ENCODE measurements at regions not wholly inside any gene's neighbourhood (a gene's known extent, or its start where the extent isn't known, plus 50 kb on each side); places are given as distances from the start of the nearest gene placed in this dataset.

DNA sequence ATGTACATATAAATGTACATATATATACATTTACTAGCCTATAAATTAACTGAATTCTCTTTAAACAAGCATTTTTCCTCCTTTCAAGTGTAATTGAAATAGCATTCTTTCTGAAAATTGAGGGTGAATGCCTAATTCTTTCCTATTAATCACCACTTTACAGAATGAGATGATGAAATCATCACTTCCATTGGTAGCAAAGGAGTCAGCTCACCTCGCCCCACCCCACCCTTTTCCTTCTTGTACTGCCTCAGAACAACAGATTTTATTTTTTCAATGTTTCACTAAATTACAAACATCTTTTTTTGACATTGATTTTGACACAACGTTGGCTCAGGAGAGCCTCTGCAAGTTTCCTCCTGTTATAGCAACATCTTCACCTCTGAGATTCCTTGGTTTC, 181.9 kb upstream of the CDH7 start:
- intact Hi-C loops (cut with DNase I, micrococcal nuclease): no loop called here
- DNase-seq (no peak), ATAC-seq (no peak)

DNA sequence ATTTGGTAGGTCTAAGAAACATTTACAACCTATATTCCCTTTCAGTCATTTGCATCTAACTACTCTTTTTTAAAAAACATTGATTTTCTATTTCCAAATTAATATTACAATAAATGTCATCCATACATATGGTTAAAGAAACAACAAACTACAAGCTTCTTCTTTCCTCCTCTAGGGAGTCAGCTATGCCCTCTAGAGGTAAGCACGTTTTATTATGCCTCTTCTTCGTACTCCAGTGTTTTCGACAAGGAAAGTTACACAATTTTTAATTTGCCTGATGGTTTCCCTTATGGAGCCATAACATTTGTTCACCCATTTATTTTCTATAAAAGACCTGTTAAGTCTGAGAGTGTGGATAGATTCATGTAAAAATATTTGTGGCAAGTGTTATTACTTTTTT, 183.4 kb upstream of the CDH7 start:
- no peak for ATAC-seq
- intact Hi-C loops (cut with DNase I, micrococcal nuclease): no loop called here
- no peak for DNase-seq

DNA sequence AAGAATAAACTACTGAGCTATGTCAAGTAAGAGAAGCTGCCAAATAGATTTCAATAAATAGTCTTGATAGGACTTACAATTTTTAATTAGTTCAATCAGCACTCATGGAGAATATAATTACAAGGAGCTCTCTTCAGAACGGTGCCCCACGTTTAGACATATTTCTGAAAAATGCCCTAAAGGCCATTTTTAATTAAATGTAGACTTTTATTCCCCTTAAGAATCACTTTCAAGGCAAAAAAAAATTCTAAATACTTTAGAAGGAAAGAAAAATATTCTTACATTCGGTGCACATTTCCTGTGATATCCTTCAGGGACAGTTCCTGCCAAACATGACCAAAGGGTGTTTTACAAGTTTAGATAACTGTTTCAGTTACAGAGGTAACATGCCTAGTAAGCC, 202.5 kb upstream of the CDH7 start:
- intact Hi-C loops (cut with DNase I, micrococcal nuclease): no loop called here
- DNase-seq: no peak
- no peak for ATAC-seq

DNA sequence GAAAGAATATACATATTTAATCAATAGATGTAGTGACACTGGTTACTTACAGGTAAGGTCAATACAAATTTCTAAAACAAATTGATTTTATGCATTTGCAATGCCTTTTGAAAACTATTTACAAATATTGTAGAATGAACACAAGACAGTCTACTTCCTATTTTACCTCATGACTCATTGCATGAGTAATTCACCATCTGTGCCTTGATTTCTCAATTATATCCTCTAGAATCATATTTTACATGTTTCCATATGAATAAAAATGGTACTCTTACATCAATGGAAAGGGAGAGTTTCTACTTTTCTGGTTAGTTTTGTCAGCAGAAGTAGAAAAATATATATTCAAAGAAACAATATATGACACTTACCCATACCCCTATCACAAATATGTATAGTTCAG, 203.8 kb upstream of the CDH7 start:
- intact Hi-C loops (cut with DNase I, micrococcal nuclease): no loop called here
- DNase-seq (no peak), ATAC-seq (no peak)

DNA sequence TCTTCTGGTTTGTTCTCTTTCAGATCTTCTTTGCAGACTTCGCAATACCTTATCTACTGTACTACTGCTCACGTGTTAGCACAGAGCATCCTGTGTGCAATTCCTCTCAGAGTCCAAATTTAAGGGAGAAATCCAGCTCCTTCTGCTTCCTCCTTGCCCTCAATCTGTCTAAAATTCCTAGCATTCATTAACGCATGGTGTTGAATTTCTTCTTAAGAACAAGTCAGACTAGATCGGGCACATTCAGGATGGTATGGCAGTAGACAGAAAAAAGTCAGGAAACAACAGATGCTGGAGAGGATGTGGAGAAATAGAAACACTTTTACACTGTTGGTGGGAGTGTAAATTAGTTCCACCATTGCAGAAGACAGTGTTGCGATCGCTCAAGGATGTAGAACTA, 206.1 kb upstream of the CDH7 start:
- intact Hi-C loops (cut with DNase I, micrococcal nuclease): no loop called here
- DNase-seq (no peak), ATAC-seq (no peak)

DNA sequence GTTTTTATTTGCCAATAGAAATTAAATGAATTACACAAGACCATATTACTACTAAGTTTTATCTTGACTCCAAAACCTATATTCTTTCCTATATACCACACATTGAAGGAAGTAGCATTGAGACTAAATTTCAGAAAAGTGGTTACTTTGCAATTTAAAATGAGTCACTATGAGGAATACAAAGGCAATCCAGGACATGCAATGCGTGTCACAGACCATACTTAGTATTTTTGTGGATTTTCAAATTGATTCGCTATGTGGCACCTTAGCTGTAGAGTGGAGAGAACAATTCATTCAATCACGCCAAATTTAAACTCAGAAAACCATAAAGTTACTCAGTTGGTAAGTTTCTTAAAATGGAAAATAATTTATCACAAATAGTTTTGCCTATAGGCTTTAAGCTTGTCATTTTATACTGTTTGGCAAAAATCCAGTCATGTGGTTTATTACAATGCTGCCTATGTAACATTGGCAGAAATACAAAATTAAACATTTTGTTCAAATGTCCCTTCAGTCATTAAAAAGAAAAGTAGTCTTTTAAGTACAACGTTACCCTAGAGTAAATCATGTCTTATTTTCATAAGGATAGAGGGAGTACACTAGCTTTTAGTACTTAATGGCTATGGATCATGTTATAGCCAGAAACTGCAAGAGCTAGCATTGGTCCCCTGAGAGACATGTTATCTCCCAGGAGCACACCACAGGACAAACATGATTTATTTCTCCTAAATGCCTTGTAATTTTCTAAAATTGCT, 222.8 kb upstream of the CDH7 start:
- no peak for ATAC-seq
- intact Hi-C loops (cut with DNase I, micrococcal nuclease): no loop called here

DNA sequence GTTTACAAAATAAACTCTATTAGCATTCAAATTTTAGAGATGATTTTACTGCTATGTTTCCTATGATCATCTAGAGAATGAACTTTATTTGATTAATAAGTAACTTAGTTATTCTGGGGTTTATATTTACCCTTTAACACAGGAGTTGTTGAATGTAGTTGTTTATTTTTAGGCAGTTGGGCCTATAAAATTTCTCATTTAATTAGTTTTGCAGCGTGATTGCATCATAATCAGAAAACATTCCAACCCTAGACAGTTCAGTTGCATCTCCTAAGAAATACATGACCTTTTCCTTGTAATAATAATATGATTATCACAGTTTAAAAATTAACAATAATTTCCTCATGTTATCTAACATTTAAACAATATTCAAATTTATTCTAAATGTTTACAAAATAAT, 224.7 kb upstream of the CDH7 start:
- DNase-seq (no peak), ATAC-seq (no peak)
- intact Hi-C loops (cut with DNase I, micrococcal nuclease): no loop called here

More for the DNA sequence above, 222.8 kb upstream of the CDH7 start:
- DNase-seq: no peak

DNA sequence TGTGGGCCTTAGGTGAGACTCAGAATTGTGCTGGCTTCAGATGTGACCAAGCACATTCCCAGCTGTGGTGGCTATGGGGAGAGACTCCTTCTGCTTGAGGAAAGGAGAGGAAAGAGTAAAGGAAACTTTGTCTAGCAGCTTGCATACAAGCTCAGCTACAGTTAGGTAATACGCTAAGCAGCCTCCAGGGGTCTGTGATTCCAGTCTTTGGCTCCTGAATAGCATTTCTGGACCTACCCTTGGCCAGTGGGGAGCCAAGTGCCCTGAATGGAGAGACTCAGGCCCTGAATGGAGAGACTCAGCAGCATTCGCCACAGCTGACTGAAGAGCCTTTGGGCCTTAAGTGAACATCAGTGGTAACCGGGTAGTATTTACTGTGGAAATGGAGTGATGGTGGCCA, 227.4 kb upstream of the CDH7 start:
- intact Hi-C loops (cut with DNase I, micrococcal nuclease): no loop called here
- DNase-seq: no peak
- ATAC-seq: no peak

DNA sequence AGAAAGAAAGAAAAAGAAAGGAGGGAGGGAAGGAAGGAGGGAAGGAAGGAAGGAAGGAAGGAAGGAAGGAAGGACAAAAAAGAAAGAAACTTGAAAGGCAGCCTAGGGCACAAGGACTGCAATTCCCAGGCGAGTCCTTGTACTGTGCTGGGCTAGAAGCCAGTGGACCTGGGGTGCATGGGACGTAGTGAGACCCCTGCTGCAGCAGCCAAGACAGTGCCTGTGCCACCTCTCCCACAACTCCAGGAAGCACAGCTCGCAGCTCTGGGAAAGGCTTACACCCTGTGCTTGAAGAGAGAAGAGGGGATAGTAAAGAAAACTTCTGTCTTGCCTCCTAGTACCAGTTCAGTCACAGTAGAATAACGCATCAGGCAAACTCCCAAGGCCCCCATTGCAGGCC, 227.9 kb upstream of the CDH7 start:
- intact Hi-C loops (cut with DNase I, micrococcal nuclease): no loop called here
- DNase-seq: no peak
- no peak for ATAC-seq

DNA sequence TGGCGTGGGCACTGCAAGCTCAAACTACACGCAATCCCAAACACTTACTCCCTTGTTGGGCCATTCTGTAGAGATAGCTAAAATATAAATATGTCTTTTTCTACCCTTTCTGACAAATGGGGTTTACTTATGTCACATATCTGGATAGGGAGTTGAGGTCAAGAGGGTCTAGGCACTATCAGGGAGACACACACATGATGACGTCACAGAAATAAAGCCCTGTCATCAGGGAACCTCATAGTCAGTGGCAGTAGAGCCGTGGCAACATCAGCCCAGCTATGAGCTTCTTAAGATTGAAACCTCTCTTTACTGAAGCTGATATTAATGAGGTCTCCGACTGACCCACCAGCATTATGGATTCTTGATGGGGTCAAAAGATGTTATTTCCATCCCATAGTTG, 234.6 kb upstream of the CDH7 start:
- no peak for ATAC-seq
- intact Hi-C loops (cut with DNase I, micrococcal nuclease): no loop called here
- DNase-seq: no peak

DNA sequence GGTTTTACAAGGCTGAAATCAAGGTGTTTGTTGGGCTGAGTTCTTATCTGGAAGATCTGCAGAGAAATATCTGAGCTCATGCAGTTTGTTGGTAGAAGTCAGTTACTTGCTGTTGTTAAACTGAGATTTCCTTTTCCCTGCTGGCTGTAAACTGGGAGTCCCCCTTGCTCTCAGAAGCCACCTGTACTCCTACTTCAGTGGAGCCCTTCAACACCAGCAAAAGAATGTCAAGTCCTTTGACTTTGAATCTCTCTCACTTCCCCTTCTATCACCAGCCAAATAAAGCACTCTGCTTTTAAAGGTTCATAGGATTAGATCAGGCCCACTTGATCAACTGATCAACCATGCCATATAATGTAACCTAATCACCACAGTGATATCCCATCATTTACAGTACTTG, 252.2 kb upstream of the CDH7 start:
- DNase-seq (no peak), ATAC-seq (no peak)
- intact Hi-C loops (cut with DNase I, micrococcal nuclease): no loop called here

DNA sequence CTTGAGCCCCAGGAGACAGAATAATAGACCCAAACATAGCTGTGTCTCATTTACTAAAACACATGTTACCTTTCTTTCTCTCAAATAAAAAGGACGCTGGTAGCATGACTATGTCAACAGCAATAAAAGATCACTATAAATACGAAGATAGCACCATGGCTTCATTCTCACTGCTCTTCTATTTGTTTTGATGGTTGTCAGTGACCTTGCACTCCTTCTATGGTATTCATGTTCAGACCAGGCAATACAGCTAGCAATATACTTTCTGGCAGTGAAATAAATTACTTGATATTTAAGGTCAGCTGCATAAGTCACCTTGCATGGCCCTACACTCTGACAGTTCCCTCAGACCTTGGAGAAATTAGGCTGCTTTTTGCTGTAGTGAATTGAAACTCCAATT, 263.2 kb upstream of the CDH7 start:
- ATAC-seq (no peak), DNase-seq (no peak)
- intact Hi-C loops (cut with DNase I, micrococcal nuclease): no loop called here

DNA sequence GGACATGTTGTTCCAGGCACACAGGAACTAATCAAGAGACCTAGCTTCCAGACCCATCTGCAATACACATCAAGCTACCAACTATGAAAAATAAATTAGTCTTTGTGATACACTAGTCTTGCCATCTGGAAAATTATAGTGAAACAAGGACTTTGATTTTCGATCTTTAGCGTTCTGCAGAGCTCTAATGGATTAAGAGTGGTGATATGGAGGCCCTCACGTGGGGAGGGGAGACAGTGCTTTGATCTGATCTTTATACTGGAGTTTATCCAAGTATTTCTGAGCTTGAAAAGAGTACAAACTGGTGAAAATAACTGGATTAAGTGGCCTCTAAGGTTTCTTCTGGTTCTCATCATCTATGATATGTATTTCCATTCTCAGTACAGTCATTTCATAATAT, 273.4 kb upstream of the CDH7 start:
- intact Hi-C loops (cut with DNase I, micrococcal nuclease): no loop called here
- no peak for DNase-seq
- no peak for ATAC-seq

DNA sequence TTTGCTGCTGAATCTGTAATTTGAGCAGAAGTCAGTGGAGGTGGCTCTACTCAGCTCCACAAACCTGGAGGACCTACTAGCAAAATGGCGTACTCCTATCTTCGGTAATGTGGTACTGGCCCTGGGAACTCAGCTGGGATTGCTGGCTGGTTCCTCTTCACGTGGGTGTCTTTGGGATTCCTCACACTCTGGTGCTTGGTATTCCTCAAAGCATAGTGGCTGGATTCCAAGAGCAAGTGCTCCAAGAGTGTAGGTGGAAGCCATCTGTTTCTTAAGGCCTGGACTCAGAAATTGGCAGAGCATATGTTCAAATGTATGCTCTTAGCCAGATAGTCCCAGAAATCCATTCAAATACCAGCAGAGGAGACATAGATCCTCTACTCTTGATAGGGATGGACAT, 281.9 kb upstream of the CDH7 start:
- intact Hi-C loops (cut with DNase I, micrococcal nuclease): no loop called here
- ATAC-seq (no peak), DNase-seq (no peak)

DNA sequence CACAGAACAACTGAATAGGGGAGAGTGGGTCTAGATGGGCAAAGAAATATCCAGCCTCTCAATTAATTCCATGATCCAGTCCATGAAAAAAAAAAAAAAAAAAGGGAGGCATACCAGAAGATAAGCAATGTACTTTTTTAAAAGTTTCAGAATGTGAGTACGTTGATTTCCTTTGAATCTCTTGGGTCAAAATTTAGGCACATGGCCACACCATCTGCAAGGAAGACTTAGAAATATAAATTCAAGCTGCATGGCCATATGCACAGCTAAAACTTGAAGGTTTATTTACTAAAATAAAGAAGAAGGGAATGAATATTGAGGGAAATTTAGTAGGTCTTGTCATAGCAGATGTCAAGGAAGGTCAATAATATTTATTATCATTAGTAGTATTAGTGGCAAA, 286.5 kb upstream of the CDH7 start:
- ATAC-seq: no peak
- intact Hi-C loops (cut with DNase I, micrococcal nuclease): no loop called here
- no peak for DNase-seq

DNA sequence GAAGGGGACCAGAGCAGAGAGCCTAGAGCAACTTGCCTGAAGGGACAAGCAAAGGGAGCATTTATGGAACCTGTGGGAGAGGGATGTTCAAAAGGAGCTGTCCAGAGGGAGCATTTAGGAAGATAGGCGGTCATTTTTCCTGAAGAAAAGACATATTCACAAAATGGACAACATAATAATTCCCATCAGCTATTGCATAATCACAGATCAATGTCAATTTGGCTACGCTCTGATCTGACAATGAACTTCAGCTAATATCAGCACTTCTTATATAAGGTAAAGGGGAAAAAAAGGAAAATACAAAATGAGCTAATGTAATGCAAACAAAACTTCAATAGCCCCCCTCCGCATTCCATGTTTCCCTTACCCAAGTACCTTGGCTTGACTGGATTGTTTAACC, 291.1 kb upstream of the CDH7 start:
- no peak for DNase-seq
- intact Hi-C loops (cut with DNase I, micrococcal nuclease): no loop called here
- no peak for ATAC-seq

DNA sequence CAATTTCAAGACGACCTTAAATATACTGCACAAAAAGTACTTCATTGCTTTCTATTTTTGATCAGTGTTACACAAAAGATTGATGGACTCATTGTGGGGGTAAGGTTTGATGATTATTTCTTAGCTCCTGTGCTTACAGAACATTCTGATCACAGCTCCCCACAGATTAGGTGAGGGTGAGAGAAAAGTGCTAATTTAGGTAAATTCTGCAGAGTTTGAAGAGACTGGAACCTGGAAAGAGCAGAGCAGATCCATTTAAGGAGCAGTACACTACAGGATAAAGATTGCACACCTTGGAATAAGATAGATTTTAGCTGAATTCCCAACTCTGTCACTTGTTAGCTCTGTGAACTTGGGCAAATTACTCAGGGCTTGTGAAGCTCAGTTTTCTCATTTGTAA, 291.9 kb upstream of the CDH7 start:
- ATAC-seq: no peak
- no peak for DNase-seq
- intact Hi-C loops (cut with DNase I, micrococcal nuclease): no loop called here

DNA sequence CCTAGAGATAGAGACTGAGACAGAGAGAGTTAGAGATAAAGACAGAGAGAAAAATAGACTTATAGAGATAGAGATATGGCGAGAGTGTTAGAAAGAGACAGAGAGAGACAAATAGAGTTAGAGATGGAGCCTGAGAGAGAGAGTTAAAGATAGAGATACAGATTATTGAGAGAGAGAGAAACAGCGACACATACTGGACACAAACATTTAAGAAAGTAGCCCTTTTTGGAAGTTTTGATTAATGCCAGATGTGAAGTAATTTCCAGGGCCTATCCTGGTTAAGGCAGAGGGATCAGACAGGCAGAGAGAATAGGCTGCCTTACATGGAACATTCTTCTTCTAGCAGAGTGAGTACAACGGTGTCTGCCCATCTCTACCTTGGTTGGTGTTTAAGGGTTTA, 311.6 kb upstream of the CDH7 start:
- intact Hi-C loops (cut with DNase I, micrococcal nuclease): no loop called here
- ATAC-seq: no peak

DNA sequence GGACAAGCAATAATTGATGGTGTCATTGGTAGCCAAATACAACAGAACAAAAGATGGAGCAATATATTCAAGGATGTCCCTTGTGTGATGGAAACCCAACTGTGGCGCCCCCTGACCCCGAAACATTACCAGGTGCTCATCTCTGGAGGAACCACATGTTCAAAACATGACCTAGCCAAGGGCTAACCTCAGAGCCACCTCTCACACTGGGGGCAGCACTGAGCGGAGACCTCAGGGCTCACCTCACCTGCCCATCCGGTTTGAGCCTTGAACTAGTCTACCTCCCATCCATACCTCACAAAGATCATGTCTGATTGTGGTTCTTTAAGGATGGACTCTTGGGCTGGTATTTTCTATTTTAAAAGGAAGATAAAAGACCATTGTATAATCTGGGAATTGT, 314.4 kb upstream of the CDH7 start:
- DNase-seq (no peak), ATAC-seq (no peak)
- intact Hi-C loops (cut with DNase I, micrococcal nuclease): no loop called here

More for the DNA sequence above, 311.6 kb upstream of the CDH7 start:
- no peak for DNase-seq

DNA sequence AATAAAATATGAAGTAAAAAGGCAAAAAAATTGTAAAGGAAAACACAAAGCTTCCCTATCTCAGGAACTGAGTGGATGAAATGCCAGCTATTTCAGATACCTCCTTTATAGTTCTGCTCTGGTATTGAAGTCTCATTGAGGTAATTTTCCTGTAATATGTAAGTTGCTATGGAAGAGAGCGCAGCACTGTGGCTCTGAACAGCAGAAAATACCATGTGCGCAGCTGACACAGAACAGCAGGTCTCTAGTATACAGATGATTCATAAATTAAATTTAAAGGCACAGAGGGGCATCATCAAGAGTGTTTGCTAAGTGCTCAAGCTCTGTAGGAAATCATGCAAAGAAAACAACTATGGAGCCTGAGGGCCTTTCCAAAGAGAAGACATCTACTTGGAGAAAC, 315.3 kb upstream of the CDH7 start:
- ATAC-seq (no peak), DNase-seq (no peak)
- intact Hi-C loops (cut with DNase I, micrococcal nuclease): no loop called here

DNA sequence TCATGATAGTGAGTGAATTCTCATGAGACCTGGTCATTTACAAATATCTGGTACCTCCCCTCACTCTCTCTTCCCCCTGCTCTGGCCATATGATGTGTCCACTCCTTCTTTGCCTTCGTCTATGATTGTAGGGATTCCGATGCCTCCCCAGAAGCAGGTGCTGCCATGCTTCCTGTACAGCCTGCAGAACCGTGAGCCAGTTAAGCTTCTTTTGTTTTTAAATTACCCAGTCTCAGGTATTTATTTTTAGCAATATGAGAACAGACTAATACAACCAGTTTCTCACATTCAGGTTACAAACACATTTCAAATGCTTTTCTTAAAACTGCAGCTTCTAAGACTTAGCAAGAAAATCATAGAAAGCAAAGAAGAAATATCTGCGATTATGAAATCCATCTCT, 321.2 kb upstream of the CDH7 start:
- DNase-seq (no peak), ATAC-seq (no peak)
- intact Hi-C loops (cut with DNase I, micrococcal nuclease): no loop called here

DNA sequence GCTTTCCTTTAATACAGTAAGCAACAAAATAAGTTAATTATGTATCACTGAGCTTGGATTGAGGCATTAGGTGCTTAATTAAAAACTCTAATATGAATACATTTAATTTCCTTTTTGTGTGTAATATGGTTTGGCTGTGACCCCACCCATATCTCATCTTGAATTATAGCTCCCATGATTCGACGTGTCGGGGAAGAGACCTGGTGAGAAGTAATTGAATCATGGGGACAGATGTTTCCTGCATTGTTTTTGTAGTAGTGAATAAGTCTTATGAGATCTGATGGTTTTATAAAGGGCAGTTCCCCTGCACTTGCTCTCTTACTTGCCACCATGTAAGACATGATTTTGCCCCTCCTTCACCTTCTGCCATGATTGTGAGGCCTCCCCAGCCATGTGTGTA, 325.4 kb upstream of the CDH7 start:
- ATAC-seq: no peak
- no peak for DNase-seq
- intact Hi-C loops (cut with DNase I, micrococcal nuclease): no loop called here
